ENCODE measurements at regions not wholly inside any gene's neighbourhood (a gene's known extent, or its start where the extent isn't known, plus 50 kb on each side); places are given as distances from the start of the nearest gene placed in this dataset.

DNA sequence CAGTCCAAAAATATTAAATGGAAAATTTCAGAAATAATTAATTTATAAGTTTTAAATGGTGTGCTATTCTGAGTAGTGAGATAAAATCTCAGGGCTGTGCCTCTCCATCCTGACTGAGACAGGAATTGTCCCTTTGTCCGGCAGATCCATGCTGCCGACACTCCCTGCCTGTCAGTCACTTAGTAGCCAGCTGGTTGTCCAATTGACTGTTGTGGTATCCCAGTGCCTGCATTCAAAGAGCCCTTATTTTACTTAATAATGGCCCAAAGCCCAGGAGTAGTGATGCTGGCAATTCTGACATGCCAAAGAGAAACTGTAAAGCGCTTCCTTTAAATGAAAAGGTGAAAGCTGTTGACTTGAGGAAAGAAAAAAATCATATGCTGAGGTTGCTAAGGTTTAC is 157.5 kb downstream of the ENC1 start:
- no TSS peak for BruUV-seq (replicated peaks)
- H3K4me3 ChIP-seq (replicated peaks in 1 of 3; ENCODE audit: insufficient read depth in 1 of 3, low read depth in 1 of 3, low read length in 3 of 3) = no peak overlapping the region
- H3K4me2 ChIP-seq (ENCODE audit: insufficient read depth, low read length) = no peak overlapping the region
- intact Hi-C loops (cut with micrococcal nuclease) (no loop called here), dilution Hi-C loops (cut with MboI; ENCODE audit: extremely low pct_ligation_motif_present, low sequenced_read_pairs) (no loop called here)
- H4K20me1 ChIP-seq (replicated peaks; ENCODE audit: control insufficient read depth, extremely low read depth, insufficient read depth, low read length) = no peaks in the 10 kb centered on the region
- H3K9me1 ChIP-seq (replicated peaks; ENCODE audit: control insufficient read depth, extremely low read depth, insufficient read depth, low read length) = no peaks in the 10 kb centered on the region
- CTCF ChIA-PET = interaction anchor here (1.4 kb wide), 1 partner anchor 10 kb away, joined by 4 read pairs; no protein-coding TSS in a partner anchor
- H3K4me1 ChIP-seq (ENCODE audit: control insufficient read depth, extremely low read depth, insufficient read depth, low read length) = no peaks in the 10 kb centered on the region
- no peaks in the 10 kb centered on the region for H3K79me2 ChIP-seq (ENCODE audit: control insufficient read depth, insufficient read depth, low read length)
- H3K9ac ChIP-seq (replicated peaks; ENCODE audit: extremely low read depth, insufficient read depth, low read length) = no peak overlapping the region
- TF ChIP-seq FOS (IDR thresholded peaks at IDR 0.05; ENCODE audit: borderline replicate concordance, insufficient read depth, low read length) (no peak), POLR2A (IDR thresholded peaks at IDR 0.05; ENCODE audit: low read depth, low read length) (no peak), MYC (IDR thresholded peaks at IDR 0.05; ENCODE audit: low read depth, low read length) (no peak), POLR2AphosphoS5 (IDR thresholded peaks at IDR 0.05; ENCODE audit: insufficient read depth, low read depth, low read length) (no peak), EZH2 (IDR thresholded peaks at IDR 0.05; ENCODE audit: borderline replicate concordance, low read depth, low read length, severe bottlenecking) (no peak), MAX (IDR thresholded peaks at IDR 0.05; ENCODE audit: insufficient read depth, insufficient read length) (no peak), GATA2 (IDR thresholded peaks at IDR 0.05; ENCODE audit: insufficient read depth, insufficient read length, low read depth, low read length) (no peak), JUN (IDR thresholded peaks at IDR 0.05; ENCODE audit: borderline replicate concordance, insufficient read depth, insufficient read length, low read depth) (no peak)
- TF ChIP-seq, protein P1, sequence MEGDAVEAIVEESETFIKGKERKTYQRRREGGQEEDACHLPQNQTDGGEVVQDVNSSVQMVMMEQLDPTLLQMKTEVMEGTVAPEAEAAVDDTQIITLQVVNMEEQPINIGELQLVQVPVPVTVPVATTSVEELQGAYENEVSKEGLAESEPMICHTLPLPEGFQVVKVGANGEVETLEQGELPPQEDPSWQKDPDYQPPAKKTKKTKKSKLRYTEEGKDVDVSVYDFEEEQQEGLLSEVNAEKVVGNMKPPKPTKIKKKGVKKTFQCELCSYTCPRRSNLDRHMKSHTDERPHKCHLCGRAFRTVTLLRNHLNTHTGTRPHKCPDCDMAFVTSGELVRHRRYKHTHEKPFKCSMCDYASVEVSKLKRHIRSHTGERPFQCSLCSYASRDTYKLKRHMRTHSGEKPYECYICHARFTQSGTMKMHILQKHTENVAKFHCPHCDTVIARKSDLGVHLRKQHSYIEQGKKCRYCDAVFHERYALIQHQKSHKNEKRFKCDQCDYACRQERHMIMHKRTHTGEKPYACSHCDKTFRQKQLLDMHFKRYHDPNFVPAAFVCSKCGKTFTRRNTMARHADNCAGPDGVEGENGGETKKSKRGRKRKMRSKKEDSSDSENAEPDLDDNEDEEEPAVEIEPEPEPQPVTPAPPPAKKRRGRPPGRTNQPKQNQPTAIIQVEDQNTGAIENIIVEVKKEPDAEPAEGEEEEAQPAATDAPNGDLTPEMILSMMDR (IDR thresholded peaks at IDR 0.05; ENCODE audit: extremely low read depth in 1 of 2, insufficient read depth in 1 of 2, low read depth in 1 of 2, low read length in 2 of 2) = no peak
- H3K9me3 ChIP-seq (replicated peaks; ENCODE audit: control insufficient read depth, insufficient read depth, low read length) = no peaks in the 10 kb centered on the region
- H3K36me3 ChIP-seq (ENCODE audit: control insufficient read depth in 2 of 2, extremely low read depth in 1 of 2, insufficient read depth in 2 of 2, low read length in 2 of 2) = no peaks in the 10 kb centered on the region
- no peak for FAIRE-seq
- no peak for DNase-seq (ENCODE audit: low read depth, low spot score)
- H2AFZ ChIP-seq (ENCODE audit: low read depth, low read length) = no peak overlapping the region
- POLR2A ChIA-PET = no interaction called here
- no peaks in the 10 kb centered on the region for H3K27me3 ChIP-seq (ENCODE audit: control insufficient read depth in 2 of 2, insufficient read depth in 2 of 2, low read length in 2 of 2)
- H3K27ac ChIP-seq (ENCODE audit: insufficient read depth, low read depth, low read length) = no peak overlapping the region

All from endothelial cell of umbilical vein (primary cell).